ENCODE measurements at regions not wholly inside any gene's neighbourhood (a gene's known extent, or its start where the extent isn't known, plus 50 kb on each side); places are given as distances from the start of the nearest gene placed in this dataset.
"Not testable (repeated sequence)": the region's sequence is repeated elsewhere in the genome, so short reads cannot be mapped to it uniquely, and the experiment has no call there.

DNA sequence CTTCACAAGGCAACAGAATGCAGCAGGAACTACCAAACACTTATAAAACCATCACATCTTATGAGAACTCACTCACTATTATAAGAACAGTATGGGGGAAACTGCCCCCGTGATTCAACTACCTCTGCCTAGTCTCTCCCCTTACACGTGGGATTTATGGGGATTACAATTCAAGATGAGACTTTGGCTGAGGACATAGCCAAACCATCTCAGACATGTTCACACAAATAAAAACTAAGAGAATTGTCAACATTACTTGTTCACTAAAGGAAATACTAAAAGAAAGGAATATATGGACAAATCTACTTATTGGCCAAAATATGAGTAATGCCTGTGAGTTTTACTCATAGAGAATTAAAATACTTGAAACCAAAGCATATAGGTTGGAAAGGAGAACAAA lies 505.1 kb downstream of the IGSF11 start:
- Histone ChIP-seq H3K27me3 (replicated peaks) (no peaks in the 10 kb centered on the region), H3K27ac (no peak overlapping the region), H3K9me3 (replicated peaks) (no peaks in the 10 kb centered on the region), H3K4me1 (replicated peaks) (no peaks in the 10 kb centered on the region), H3K4me3 (no peak overlapping the region), H3K36me3 (no peaks in the 10 kb centered on the region)
- no peak for DNase-seq (ENCODE audit: low read depth in 1 of 2, low spot score in 2 of 2)

DNA sequence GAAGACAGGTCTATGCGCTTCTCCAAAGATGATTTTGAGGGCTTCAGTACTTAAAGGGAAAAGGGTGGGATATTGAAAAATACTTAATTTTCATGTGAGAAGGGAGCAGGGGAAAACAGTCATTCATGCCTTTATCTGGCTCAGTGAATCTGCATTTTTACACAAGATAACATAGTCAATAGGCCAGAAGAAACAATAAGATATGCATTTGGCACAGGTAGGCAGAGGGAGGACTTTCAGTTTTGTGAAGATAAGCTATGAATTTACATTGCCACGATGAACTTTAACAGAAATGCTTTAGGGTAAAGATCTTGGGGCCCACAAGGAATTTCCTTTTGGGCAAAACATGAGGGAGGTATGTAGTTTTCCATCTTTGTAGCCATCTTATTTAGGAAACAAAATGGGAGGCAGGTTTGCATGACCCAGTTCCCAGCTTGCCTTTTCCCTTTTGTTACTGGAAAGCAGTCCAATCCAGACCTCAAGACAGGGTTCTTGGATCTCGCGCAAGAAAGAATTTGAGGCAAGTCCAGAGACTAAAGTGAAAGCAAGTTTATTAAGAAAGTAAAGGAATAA lies 504.2 kb downstream of the IGSF11 start:
- no peaks in the 10 kb centered on the region for H3K9me3 ChIP-seq (replicated peaks)
- H3K4me3 ChIP-seq = no peak overlapping the region
- no peak overlapping the region for H3K27ac ChIP-seq
- no peaks in the 10 kb centered on the region for H3K4me1 ChIP-seq (replicated peaks)
- no peaks in the 10 kb centered on the region for H3K36me3 ChIP-seq
- no peaks in the 10 kb centered on the region for H3K27me3 ChIP-seq (replicated peaks)
- no peak for DNase-seq (ENCODE audit: low read depth in 1 of 2, low spot score in 2 of 2)

GRCh38 chr3:118530927-118531356 lies 503.7 kb downstream of the IGSF11 start:
- DNase-seq (ENCODE audit: low read depth in 1 of 2, low spot score in 2 of 2); H3K27ac ChIP-seq: not testable (repeated sequence)

DNA sequence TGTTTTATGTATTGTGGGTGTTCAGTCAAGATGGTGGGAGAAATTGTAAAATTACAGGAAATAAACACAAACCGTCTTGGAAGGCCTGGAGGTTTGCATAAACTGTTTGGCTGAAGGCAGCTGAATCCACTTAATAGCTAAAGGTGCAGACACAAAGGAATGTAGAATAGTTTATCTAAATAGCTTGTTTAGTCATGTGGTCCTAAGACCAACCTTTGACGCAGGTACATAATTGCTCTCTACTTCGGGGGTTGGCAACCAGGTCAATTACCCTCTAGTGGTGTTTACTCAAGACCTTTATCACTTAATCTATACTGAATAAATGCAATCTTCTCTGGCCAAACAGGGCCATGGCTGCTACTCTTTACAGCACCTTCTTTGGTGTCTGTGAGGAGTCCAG lies 502.8 kb downstream of the IGSF11 start:
- Histone ChIP-seq H3K27me3 (replicated peaks) (no peaks in the 10 kb centered on the region), H3K9me3 (replicated peaks) (no peaks in the 10 kb centered on the region), H3K36me3 (no peaks in the 10 kb centered on the region), H3K27ac (no peak overlapping the region), H3K4me3 (no peak overlapping the region), H3K4me1 (replicated peaks) (no peaks in the 10 kb centered on the region)
- no peak for DNase-seq (ENCODE audit: low read depth in 1 of 2, low spot score in 2 of 2)

More at GRCh38 chr3:118530927-118531356, 503.7 kb downstream of the IGSF11 start:
- H3K4me3 ChIP-seq; H3K4me1 ChIP-seq (replicated peaks); H3K27me3 ChIP-seq (replicated peaks); H3K36me3 ChIP-seq; H3K9me3 ChIP-seq (replicated peaks): not testable (repeated sequence)

DNA sequence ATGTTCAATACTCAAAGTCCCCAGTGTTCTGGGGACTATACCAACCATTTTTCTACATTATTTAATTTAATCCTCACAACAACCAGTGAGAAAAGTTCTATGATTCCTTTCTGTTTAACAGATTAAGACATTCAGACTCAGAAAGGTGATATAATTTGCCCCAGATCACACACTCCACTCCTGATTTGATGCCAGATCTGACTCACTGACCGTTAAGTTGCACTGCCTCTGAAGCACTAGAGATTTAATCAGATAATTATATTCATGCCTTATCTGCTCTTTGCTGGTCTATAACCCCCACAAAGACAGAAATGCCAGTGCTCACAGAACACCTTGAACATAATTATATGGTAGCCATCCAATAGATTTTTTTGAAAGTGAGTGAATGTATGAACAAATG lies 501.0 kb downstream of the IGSF11 start:
- Histone ChIP-seq H3K9me3 (replicated peaks) (no peaks in the 10 kb centered on the region), H3K27me3 (replicated peaks) (no peaks in the 10 kb centered on the region), H3K4me1 (replicated peaks) (no peaks in the 10 kb centered on the region), H3K27ac (no peak overlapping the region), H3K36me3 (no peaks in the 10 kb centered on the region), H3K4me3 (no peak overlapping the region)
- DNase-seq (ENCODE audit: low read depth in 1 of 2, low spot score in 2 of 2) = no peak

DNA sequence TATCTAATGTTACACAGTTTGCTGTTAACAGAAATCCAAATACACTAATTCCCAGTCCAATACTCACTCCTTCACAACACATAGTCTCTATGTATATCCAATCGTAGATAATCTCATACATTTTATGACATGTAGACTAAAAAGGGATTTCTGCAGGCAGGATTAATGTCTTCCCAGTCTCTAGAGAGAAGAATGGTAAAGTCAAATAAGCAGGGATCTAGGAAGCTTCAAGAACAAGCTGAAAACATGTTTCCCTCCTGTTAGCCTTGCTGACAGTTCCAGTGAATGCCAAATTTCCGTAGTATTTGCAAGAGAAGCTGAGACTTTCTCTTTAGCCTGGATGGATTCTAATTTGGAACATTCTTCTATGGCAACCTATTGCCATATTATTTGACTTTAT lies 500.1 kb downstream of the IGSF11 start:
- no peak for DNase-seq (ENCODE audit: low read depth in 1 of 2, low spot score in 2 of 2)
- Histone ChIP-seq H3K4me3 (no peak overlapping the region), H3K9me3 (replicated peaks) (no peaks in the 10 kb centered on the region), H3K27me3 (replicated peaks) (no peaks in the 10 kb centered on the region), H3K27ac (no peak overlapping the region), H3K36me3 (no peaks in the 10 kb centered on the region), H3K4me1 (replicated peaks) (no peaks in the 10 kb centered on the region)

DNA sequence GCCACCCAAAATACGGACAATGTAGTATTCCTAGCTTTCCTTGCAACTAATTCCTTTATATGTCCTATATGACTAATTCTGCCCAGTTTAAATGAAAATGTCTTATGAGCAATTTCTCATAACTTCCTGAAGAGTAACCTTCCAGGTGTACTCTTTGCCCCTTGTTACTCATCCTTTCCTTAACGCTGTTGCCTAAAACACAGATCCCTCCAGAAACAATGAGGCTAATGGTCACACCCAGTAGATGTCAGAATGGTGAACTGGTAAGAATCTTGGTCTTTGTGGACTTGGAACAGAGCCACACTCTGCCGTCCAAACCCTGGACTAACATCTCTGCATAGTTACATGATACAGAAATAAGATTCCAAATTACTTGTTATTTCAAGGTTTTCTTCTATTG lies 497.9 kb downstream of the IGSF11 start:
- Histone ChIP-seq H3K4me1 (replicated peaks) (no peaks in the 10 kb centered on the region), H3K27me3 (replicated peaks) (no peaks in the 10 kb centered on the region), H3K4me3 (no peak overlapping the region), H3K27ac (no peak overlapping the region), H3K9me3 (replicated peaks) (no peaks in the 10 kb centered on the region), H3K36me3 (no peaks in the 10 kb centered on the region)
- no peak for DNase-seq (ENCODE audit: low read depth in 1 of 2, low spot score in 2 of 2)

- no peaks in the 10 kb centered on the region for H3K27me3 ChIP-seq (replicated peaks)
- H3K36me3 ChIP-seq = no peaks in the 10 kb centered on the region
- DNase-seq (ENCODE audit: low read depth in 1 of 2, low spot score in 2 of 2) = no peak
- no peak overlapping the region for H3K27ac ChIP-seq
- H3K4me1 ChIP-seq (replicated peaks) = no peaks in the 10 kb centered on the region
- H3K9me3 ChIP-seq (replicated peaks) = no peaks in the 10 kb centered on the region
- no peak overlapping the region for H3K4me3 ChIP-seq
These were observed 497.2 kb downstream of the IGSF11 start for GRCh38 chr3:118537454-118537853.

GRCh38 chr3:118538187-118538586 lies 496.5 kb downstream of the IGSF11 start:
- Histone ChIP-seq H3K27ac (no peak overlapping the region), H3K4me3 (no peak overlapping the region), H3K36me3 (no peaks in the 10 kb centered on the region), H3K4me1 (replicated peaks) (no peaks in the 10 kb centered on the region), H3K27me3 (replicated peaks) (no peaks in the 10 kb centered on the region), H3K9me3 (replicated peaks) (no peaks in the 10 kb centered on the region)
- no peak for DNase-seq (ENCODE audit: low read depth in 1 of 2, low spot score in 2 of 2)

DNA sequence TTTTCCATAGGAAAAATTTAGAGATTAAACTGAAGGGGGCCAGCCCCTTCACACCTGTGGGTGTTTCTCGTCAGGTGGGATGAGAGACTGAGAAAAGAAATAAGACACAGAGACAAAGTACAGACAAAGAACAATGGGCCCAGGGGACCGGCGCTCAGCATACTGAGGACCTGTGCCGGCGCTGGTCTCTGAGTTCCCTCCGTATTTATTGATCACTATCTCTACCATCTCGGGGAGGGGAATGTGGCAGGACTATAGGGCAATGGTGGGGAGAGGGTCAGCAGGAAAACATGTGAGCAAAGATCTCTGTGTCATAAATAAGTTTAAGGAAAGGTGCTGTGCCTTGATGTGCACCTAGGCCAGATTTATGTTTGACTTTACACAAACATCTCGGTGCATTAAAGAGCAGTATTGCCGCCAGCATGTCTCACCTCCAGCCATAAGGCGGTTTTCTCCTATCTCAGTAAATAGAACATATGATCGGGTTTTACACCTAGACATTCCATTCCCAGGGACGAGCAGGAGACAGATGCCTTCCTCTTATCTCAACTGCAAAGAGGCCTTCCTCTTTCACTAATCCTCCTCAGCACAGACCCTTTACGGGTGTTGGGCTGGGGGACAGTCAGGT lies 494.7 kb downstream of the IGSF11 start:
- H3K27me3 ChIP-seq (replicated peaks); H3K36me3 ChIP-seq; H3K27ac ChIP-seq; H3K4me3 ChIP-seq; DNase-seq (ENCODE audit: low read depth in 1 of 2, low spot score in 2 of 2); H3K4me1 ChIP-seq (replicated peaks); H3K9me3 ChIP-seq (replicated peaks): not testable (repeated sequence)

- not testable (repeated sequence) for H3K4me3 ChIP-seq; H3K4me1 ChIP-seq (replicated peaks); H3K36me3 ChIP-seq; H3K27me3 ChIP-seq (replicated peaks); DNase-seq (ENCODE audit: low read depth in 1 of 2, low spot score in 2 of 2); H3K9me3 ChIP-seq (replicated peaks); H3K27ac ChIP-seq
These were observed 494.2 kb downstream of the IGSF11 start for GRCh38 chr3:118540448-118540821.

DNA sequence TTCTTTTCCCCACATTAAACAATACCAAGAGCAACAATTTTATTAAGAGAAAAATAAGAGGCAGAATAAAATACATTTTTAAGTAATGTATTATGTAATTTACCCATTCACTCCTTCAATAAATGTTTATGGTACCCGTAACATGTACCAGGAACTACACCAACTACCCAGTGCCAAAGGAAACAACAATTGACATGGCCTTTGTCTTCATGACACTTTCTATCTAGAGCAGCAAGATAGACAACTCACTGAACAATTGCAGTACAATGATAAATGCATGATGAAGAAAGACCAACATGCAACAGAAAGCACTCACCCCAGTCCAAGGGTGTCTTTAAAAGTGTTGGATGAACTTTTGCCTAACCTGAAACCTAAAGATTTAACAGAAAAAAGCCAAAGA lies 493.8 kb downstream of the IGSF11 start:
- H3K27ac ChIP-seq = no peak overlapping the region
- H3K4me1 ChIP-seq (replicated peaks) = no peaks in the 10 kb centered on the region
- no peaks in the 10 kb centered on the region for H3K27me3 ChIP-seq (replicated peaks)
- DNase-seq (ENCODE audit: low read depth in 1 of 2, low spot score in 2 of 2) = no peak
- H3K36me3 ChIP-seq = no peaks in the 10 kb centered on the region
- H3K9me3 ChIP-seq (replicated peaks) = no peaks in the 10 kb centered on the region
- H3K4me3 ChIP-seq = no peak overlapping the region

DNA sequence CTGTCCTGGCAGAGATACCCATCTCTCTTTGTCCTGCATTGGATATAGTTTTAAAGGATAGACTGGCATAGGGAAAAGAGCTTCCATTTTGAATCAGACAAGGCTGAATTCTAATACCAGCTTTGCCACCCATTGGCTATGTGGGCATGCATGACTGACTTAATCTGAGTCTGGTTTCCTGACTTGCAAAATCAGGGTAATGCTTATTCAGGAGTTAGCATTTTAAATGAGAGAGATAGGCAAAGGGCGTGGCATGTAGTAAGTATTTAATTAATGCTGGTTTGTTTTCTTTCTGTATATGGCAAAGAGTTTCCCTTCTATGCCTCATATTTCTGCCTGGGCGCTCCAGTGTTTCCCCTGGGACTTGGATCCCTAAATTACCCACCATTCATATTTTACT lies 492.9 kb downstream of the IGSF11 start:
- Histone ChIP-seq H3K27me3 (replicated peaks) (no peaks in the 10 kb centered on the region), H3K4me1 (replicated peaks) (no peaks in the 10 kb centered on the region), H3K4me3 (no peak overlapping the region), H3K9me3 (replicated peaks) (no peaks in the 10 kb centered on the region), H3K27ac (no peak overlapping the region), H3K36me3 (no peaks in the 10 kb centered on the region)
- no peak for DNase-seq (ENCODE audit: low read depth in 1 of 2, low spot score in 2 of 2)

- Histone ChIP-seq H3K4me3 (no peak overlapping the region), H3K27me3 (replicated peaks) (no peaks in the 10 kb centered on the region), H3K9me3 (replicated peaks) (no peaks in the 10 kb centered on the region), H3K4me1 (replicated peaks) (no peaks in the 10 kb centered on the region), H3K27ac (no peak overlapping the region), H3K36me3 (no peaks in the 10 kb centered on the region)
- DNase-seq (ENCODE audit: low read depth in 1 of 2, low spot score in 2 of 2) = no peak
These were observed 490.8 kb downstream of the IGSF11 start for GRCh38 chr3:118543832-118544231.

- no peaks in the 10 kb centered on the region for H3K4me1 ChIP-seq (replicated peaks)
- no peaks in the 10 kb centered on the region for H3K9me3 ChIP-seq (replicated peaks)
- no peak overlapping the region for H3K4me3 ChIP-seq
- no peak overlapping the region for H3K27ac ChIP-seq
- H3K27me3 ChIP-seq (replicated peaks) = no peaks in the 10 kb centered on the region
- DNase-seq (ENCODE audit: low read depth in 1 of 2, low spot score in 2 of 2) = no peak
- H3K36me3 ChIP-seq = no peaks in the 10 kb centered on the region
These were observed 490.2 kb downstream of the IGSF11 start for GRCh38 chr3:118544458-118544857.
